Heart left ventricle (tissue), 13 donors: ENCODE measurements at regions not wholly inside any gene's neighbourhood (a gene's known extent, or its start where the extent isn't known, plus 50 kb on each side); places are given as distances from the start of the nearest gene placed in this dataset.

Experiments used
- CTCF ChIP-seq, 12 donors: fragments of 200-600 bp; sonication (generic) in 4 of 12; IDR thresholded peaks; one replicate each; pipeline versions ENCODE4 v1.5.0 to v1.8.0; 2018 to 2022; ENCODE audit warnings: antibody characterized with exemption in 12 of 12, mild to moderate bottlenecking in 5 of 12
- POLR2A ChIP-seq, 2 donors: fragments of 450-650 bp; IDR thresholded peaks; one replicate each; pipeline ENCODE4 v1.6.1; 2017; ENCODE audit warnings: antibody characterized with exemption in 2 of 2, mild to moderate bottlenecking in 2 of 2, moderate library complexity in 2 of 2
- donor health status: ischemic (EF 13 %, LVEDD 7.1; RV severe dilation, severe dysfunction).
- donor health status: DM: no; HTN: yes; CAD: no.
- donor health status: DM: no; HTN: no; CAD: no.
- donor health status: ischemic (EF 25% LVEDD 6.9; RV normal size, moderate dysfunction).
- donor health status: ischemic (EF 25% LVEDD 5.7; RV mildly dilated, moderate dysfunction).
- donor health status: ischemic (EF 35%, LVEDD 5.7; RV mildly dilated, moderate dysfunction).
- donor health status: nonischemic (EF 11% LVEDD 7.7; RV severe dilation, severe dysfunction).
- donor health status: DM: yes; HTN: yes; CAD: no.
- donor health status: PGD.
- donor health status: ischemic (EF 29% LVEDD 5.4; RV normal size, mild dysfunction).
- donor health status: nonischemic (EF 23%, LVEDD 6.1; RV moderate dilation, normal function).

- TF ChIP-seq CTCF (IDR thresholded peaks at IDR 0.05) (no peak), POLR2A (IDR thresholded peaks at IDR 0.05) (no peak)
Observed at GRCh38 chr2:5379811-5380210, 312.4 kb upstream of the SOX11 start.
